Common myeloid progenitor, CD34-positive (primary cell): ENCODE measurements at regions not wholly inside any gene's neighbourhood (a gene's known extent, or its start where the extent isn't known, plus 50 kb on each side); places are given as distances from the start of the nearest gene placed in this dataset.

Experiments used
- CTCF ChIA-PET: fragments of 350-600 bp; sonication (Branson Sonifier 250); formaldehyde crosslinking; loops from one replicate; lab custom pipeline; 2021; ENCODE audit warnings: antibody characterized with exemption; lab: Charles Lee
- POLR2A ChIA-PET: fragments of 350-600 bp; sonication (Branson Sonifier 250); formaldehyde crosslinking; loops from one replicate; lab custom pipeline; 2021; ENCODE audit warnings: antibody characterized with exemption; lab: Charles Lee
- DNase-seq, 3 donors: peaks; one replicate each; pipeline versions ENCODE4 v3.0.0 to v3.0.0-alpha.2; 2013
- H3K27ac ChIP-seq, 2 experiments: 1 replicate in 1 of 2; 2 replicates in 1 of 2; pipeline ENCODE4 v1.7.0; 2013; ENCODE audit warnings: inconsistent platforms in 2 of 2, low read length in 2 of 2, mild to moderate bottlenecking in 2 of 2, low read depth in 1 of 2, moderate library complexity in 1 of 2; ENCODE audit not compliant: severe bottlenecking in 2 of 2, insufficient read depth in 1 of 2, poor library complexity in 1 of 2
- H3K27me3 ChIP-seq, 5 experiments: replicated peaks in 2 of 5; 1 replicate in 3 of 5; 2 replicates in 2 of 5; pipeline versions ENCODE4 v1.6.1 to v1.7.0; 2013; ENCODE audit warnings: low read length in 4 of 5, mild to moderate bottlenecking in 2 of 5, moderate library complexity in 2 of 5, inconsistent platforms in 1 of 5; ENCODE audit not compliant: insufficient read depth in 5 of 5, control insufficient read depth in 4 of 5
- H3K36me3 ChIP-seq, 4 experiments: 1 replicate in 2 of 4; 2 replicates in 2 of 4; pipeline versions ENCODE4 v1.6.1 to v1.7.0; 2013; ENCODE audit warnings: low read length in 3 of 4, control low read depth in 1 of 4, mild to moderate bottlenecking in 1 of 4; ENCODE audit not compliant: control insufficient read depth in 4 of 4, insufficient read depth in 4 of 4
- H3K4me1 ChIP-seq, 4 experiments: 1 replicate in 3 of 4; 2 replicates in 1 of 4; pipeline versions ENCODE4 v1.6.1 to v1.7.1; 2013; ENCODE audit warnings: low read length in 3 of 4, mild to moderate bottlenecking in 3 of 4, control low read depth in 1 of 4, inconsistent platforms in 1 of 4, moderate library complexity in 1 of 4; ENCODE audit not compliant: control insufficient read depth in 4 of 4, insufficient read depth in 4 of 4; ENCODE audit errors: control extremely low read depth in 1 of 4
- H3K4me3 ChIP-seq, 7 experiments: 1 replicate in 4 of 7; 2 replicates in 3 of 7; pipeline versions ENCODE4 v1.5.1 to v1.7.0; 2013; ENCODE audit warnings: mild to moderate bottlenecking in 7 of 7, low read length in 6 of 7, moderate library complexity in 6 of 7, inconsistent platforms in 2 of 7, low read depth in 2 of 7, control low read depth in 1 of 7; ENCODE audit not compliant: insufficient read depth in 4 of 7, control insufficient read depth in 1 of 7; ENCODE audit errors: extremely low read depth in 1 of 7
- H3K9me3 ChIP-seq, 5 experiments: 1 replicate in 4 of 5; 2 replicates in 1 of 5; pipeline versions ENCODE4 v1.6.1 to v1.7.1; 2013; ENCODE audit warnings: low read length in 4 of 5, mild to moderate bottlenecking in 2 of 5, inconsistent platforms in 1 of 5, low read depth in 1 of 5, moderate library complexity in 1 of 5; ENCODE audit not compliant: control insufficient read depth in 4 of 5, insufficient read depth in 2 of 5; ENCODE audit errors: control extremely low read depth in 1 of 5
- WGBS: methylation state at CpG from one replicate; pipeline ENCODE4 v1.1.5; 2013; ENCODE audit not compliant: insufficient coverage; 5-methylcytosine and 5-hydroxymethylcytosine counted together

DNA sequence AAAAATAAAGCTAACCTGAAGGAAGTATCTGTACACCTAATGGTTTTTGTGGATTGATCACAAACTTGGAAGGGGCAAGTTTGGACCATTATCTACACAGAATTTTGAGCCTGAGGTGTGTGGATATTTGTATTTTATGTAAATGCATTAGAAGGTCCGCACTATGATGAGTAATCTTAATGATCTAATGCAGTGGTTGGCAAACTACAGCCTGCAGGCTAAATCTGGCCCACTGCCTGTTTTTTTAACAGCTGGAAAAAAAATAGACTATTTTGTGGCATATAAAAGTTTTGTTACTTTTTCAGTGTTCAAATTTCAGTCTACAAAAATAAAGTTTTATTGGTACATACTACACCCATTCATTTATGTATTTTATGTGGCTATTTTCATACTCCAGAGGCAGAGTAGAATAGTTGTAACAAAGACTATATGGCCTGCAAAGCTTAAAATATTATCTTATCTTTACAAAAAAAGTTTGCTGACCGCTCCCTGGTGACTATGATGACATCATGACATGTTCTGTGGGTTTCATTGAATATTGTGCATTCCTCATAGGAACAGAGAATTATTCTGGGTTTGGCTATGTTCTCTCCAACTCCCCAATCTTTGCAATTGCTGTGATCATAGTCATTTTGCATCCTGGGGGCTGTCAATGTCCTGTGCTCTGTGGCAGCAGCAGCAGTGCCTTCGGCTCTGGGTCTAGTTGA is 962.6 kb upstream of the FBXO33 start:
- Histone ChIP-seq H3K4me3 (no peak overlapping the region), H3K9me3 (no peaks in the 10 kb centered on the region), H3K36me3 (no peaks in the 10 kb centered on the region), H3K27ac (no peak overlapping the region), H3K4me1 (no peaks in the 10 kb centered on the region), H3K27me3 (no peaks in the 10 kb centered on the region)
- ChIA-PET POLR2A (no interaction called here), CTCF (interaction anchor here (1.9 kb wide), 1 partner anchor 10 kb away, joined by 4 read pairs; no protein-coding TSS in a partner anchor)
- whole genome bisulfite sequencing: 90% methylated on average over 2 of the region's 3 CpGs
- DNase-seq: no peak

DNA sequence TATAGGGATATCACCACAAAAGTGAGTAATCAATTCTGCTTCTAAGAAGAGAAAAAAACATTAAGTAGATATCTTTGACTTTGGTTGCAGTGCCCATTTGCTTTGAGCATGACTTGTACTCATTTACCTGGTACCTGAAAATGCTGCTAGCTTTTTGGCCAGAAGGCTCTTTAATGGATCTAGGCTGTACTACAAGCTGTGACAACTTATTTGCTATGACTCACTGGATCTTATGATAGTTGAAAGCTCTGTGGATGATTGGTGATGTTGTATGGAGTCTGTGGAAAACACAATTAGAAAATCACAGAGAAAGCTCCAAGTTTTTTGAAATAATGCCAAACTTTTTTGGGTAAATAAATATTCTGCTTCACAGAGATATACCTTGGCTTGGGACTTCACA is 960.9 kb upstream of the FBXO33 start:
- Histone ChIP-seq H3K4me3 (no peak overlapping the region), H3K27me3 (no peaks in the 10 kb centered on the region), H3K9me3 (no peaks in the 10 kb centered on the region), H3K36me3 (no peaks in the 10 kb centered on the region), H3K27ac (no peak overlapping the region), H3K4me1 (no peaks in the 10 kb centered on the region)
- DNase-seq: no peak
- CTCF ChIA-PET: interaction anchor here (1.9 kb wide), 1 partner anchor 8 kb away, joined by 4 read pairs; no protein-coding TSS in a partner anchor
- POLR2A ChIA-PET: no interaction called here

DNA sequence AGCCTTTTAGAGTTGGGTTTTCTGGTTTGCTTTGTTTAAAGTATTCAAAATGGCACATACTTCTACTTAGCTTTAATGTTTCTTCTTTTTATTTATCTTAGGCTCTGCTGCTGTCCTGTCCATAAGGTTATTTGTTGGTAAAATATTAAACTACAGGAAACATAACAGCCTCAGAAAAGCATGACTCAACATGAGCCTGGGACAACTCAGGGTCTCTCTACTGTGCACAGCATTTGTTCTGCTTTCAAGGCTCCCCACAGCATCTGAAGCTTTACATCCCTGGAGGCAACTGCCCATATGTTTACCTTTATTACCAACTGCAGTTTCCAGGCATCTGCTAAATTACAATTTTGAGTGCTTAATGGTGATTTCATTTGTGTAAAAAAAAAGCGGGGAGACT is 954.2 kb upstream of the FBXO33 start:
- Histone ChIP-seq H3K4me3 (no peak overlapping the region), H3K4me1 (no peaks in the 10 kb centered on the region), H3K27ac (no peak overlapping the region), H3K27me3 (no peaks in the 10 kb centered on the region), H3K36me3 (no peaks in the 10 kb centered on the region), H3K9me3 (no peaks in the 10 kb centered on the region)
- ChIA-PET CTCF (no interaction called here), POLR2A (no interaction called here)
- 100% methylated on average over 1 of the region's 1 CpG for WGBS
- DNase-seq: no peak

DNA sequence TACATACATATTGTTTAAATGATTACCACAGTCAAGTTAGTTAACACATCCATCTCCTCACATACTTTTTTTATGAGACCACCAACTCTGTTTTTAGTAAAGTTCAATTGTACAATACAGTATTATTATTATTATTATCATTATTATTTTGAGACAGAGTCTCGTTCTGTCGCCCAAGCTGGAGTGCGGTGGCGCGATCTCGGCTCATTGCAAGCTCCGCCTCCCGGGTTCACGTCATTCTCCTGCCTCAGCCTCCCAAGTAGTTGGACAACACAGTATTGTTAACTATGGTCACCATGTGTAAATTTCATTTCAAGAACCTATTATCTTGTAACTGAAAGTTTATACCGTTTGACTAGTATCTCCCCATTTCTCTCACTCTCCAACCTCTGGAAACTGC is 942.0 kb upstream of the FBXO33 start:
- ChIA-PET CTCF (no interaction called here), POLR2A (interaction anchor here (0.7 kb wide), 1 partner anchor 953 kb away, joined by 3 read pairs; no protein-coding TSS in a partner anchor)
- Histone ChIP-seq H3K36me3 (no peaks in the 10 kb centered on the region), H3K4me1 (no peaks in the 10 kb centered on the region), H3K27ac (no peak overlapping the region), H3K4me3 (no peak overlapping the region), H3K27me3 (no peaks in the 10 kb centered on the region), H3K9me3 (no peaks in the 10 kb centered on the region)
- DNase-seq: no peak
- no CpG with 5 or more reads among the region's 10 CpGs for WGBS

DNA sequence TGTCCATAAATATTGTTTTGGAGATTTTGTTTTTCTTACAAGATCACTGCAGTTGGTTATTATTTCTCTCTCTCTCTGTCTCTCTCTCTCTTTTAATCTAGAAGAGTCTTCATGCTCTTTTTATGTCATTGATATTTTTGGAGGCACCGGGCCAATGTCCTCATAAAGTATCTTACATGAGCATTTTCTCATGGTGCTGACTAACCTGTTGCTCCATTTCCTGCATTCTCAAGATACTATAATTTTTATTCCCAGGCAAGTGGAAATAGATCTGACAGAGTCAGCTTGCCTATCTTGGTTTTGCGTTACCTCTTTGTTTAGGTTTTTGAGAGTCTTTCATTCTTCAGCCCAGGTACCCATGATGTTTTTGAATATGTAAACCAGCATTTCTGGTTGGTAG is 938.8 kb upstream of the FBXO33 start:
- no peak for DNase-seq
- WGBS: no CpG with 5 or more reads among the region's 2 CpGs

DNA sequence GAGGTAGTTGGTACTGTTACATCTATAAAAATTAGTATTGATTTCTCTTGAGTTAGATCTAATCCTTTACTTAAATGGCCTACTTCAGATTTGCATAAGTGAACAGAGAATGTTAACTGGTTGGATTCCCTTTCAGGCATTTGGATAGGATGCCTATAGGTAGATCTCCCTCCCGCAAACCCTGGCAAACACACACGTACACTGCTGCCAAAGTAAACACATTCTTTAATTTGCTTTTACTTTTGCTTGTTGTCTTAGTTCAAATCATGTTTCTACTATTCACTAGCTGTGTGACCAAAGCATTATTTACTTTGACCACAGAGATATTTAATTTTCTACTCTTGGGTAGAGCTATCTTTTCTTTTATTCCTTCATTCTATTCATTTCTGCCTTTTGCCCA is 936.1 kb upstream of the FBXO33 start:
- WGBS: 100% methylated on average over 1 of the region's 2 CpGs
- no peaks in the 10 kb centered on the region for H3K4me1 ChIP-seq
- H3K36me3 ChIP-seq: no peaks in the 10 kb centered on the region
- POLR2A ChIA-PET: interaction anchor here (0.7 kb wide), 1 partner anchor 586 kb away, joined by 3 read pairs; no protein-coding TSS in a partner anchor
- no peaks in the 10 kb centered on the region for H3K9me3 ChIP-seq
- no peak overlapping the region for H3K27ac ChIP-seq
- no peak for DNase-seq
- no peak overlapping the region for H3K4me3 ChIP-seq
- CTCF ChIA-PET: no interaction called here
- H3K27me3 ChIP-seq: no peaks in the 10 kb centered on the region

More for the DNA sequence above, 938.8 kb upstream of the FBXO33 start:
- Histone ChIP-seq H3K27me3 (no peaks in the 10 kb centered on the region), H3K4me3 (no peak overlapping the region), H3K4me1 (no peaks in the 10 kb centered on the region), H3K36me3 (no peaks in the 10 kb centered on the region), H3K27ac (no peak overlapping the region), H3K9me3 (no peaks in the 10 kb centered on the region)
- ChIA-PET POLR2A (no interaction called here), CTCF (no interaction called here)

DNA sequence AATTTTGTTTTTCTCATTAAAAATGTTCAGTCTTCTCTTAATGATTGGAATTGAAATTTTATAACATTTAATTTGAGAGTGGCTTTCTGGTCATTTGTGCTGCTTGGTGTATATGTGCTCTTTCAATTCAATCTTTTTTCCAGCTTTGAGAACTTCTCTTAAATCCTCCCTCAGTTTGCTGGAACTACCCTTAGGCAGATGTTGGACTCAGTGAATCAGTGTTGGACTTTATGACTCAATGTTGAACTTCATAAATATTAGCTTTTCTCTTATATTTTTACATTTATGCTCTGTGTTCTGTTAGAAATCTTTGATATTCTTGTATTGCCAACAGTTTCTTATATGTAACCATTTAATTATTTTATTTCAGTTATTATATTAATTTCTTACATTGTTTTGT is 935.5 kb upstream of the FBXO33 start:
- no peaks in the 10 kb centered on the region for H3K9me3 ChIP-seq
- H3K27me3 ChIP-seq: no peaks in the 10 kb centered on the region
- ChIA-PET POLR2A (interaction anchor here (0.7 kb wide), 1 partner anchor 586 kb away, joined by 3 read pairs; no protein-coding TSS in a partner anchor), CTCF (no interaction called here)
- DNase-seq: no peak
- H3K27ac ChIP-seq: no peak overlapping the region
- no peak overlapping the region for H3K4me3 ChIP-seq
- no peaks in the 10 kb centered on the region for H3K4me1 ChIP-seq
- H3K36me3 ChIP-seq: no peaks in the 10 kb centered on the region
